DND-41 (cell line): ENCODE measurements at regions not wholly inside any gene's neighbourhood (a gene's known extent, or its start where the extent isn't known, plus 50 kb on each side); places are given as distances from the start of the nearest gene placed in this dataset.

ENCODE experiments used
- ATAC-seq: fragments of 200-7000 bp; cut with Tn5 transposase; 3 replicates; pipeline ENCODE4 v1.9.1; 2021; ENCODE audit warnings: low read depth; ENCODE audit not compliant: insufficient read depth
- DNase-seq: peaks from one replicate; pipeline ENCODE4 v3.0.0-alpha.2; 2020
- H2AFZ ChIP-seq: 2 replicates; pipeline ENCODE4 v1.6.0; 2012; ENCODE audit warnings: low read depth, low read length
- H3K27ac ChIP-seq: 2 replicates; pipeline ENCODE4 v1.5.1; 2012; ENCODE audit warnings: low read length, inconsistent platforms
- H3K27me3 ChIP-seq: fragments of 200-600 bp; sonication (generic); 2 replicates; pipeline ENCODE4 v1.6.0; 2012; ENCODE audit warnings: low read length, mild to moderate bottlenecking, inconsistent platforms; ENCODE audit not compliant: insufficient read depth, poor library complexity
- H3K36me3 ChIP-seq: 2 replicates; pipeline ENCODE4 v1.5.1; 2012; ENCODE audit warnings: low read length, inconsistent platforms; ENCODE audit not compliant: insufficient read depth
- H3K4me1 ChIP-seq: 2 replicates; pipeline ENCODE4 v1.5.1; 2012; ENCODE audit warnings: mild to moderate bottlenecking, low read length; ENCODE audit not compliant: insufficient read depth
- H3K4me2 ChIP-seq: 2 replicates; pipeline ENCODE4 v1.6.0; 2012; ENCODE audit warnings: mild to moderate bottlenecking, moderate library complexity, low read length, inconsistent platforms; ENCODE audit not compliant: insufficient read depth
- H3K4me3 ChIP-seq, 2 experiments: fragments of 200-600 bp in 1 of 2; shearing (Covaris generic) in 1 of 2; 2 replicates each; pipeline ENCODE4 v1.5.1; 2012 to 2016; ENCODE audit warnings: inconsistent platforms in 2 of 2, low read length in 2 of 2, mild to moderate bottlenecking in 2 of 2, low read depth in 1 of 2, moderate library complexity in 1 of 2
- H3K79me2 ChIP-seq: 2 replicates; pipeline ENCODE4 v1.6.0; 2012; ENCODE audit warnings: low read length, inconsistent platforms; ENCODE audit not compliant: insufficient read depth
- H3K9ac ChIP-seq: 2 replicates; pipeline ENCODE4 v1.6.0; 2012; ENCODE audit warnings: low read depth, mild to moderate bottlenecking, inconsistent platforms, low read length, moderate library complexity
- H3K9me3 ChIP-seq: 2 replicates; pipeline ENCODE4 v1.5.1; 2012; ENCODE audit warnings: low read length, moderate library complexity, mild to moderate bottlenecking, inconsistent platforms; ENCODE audit not compliant: insufficient read depth, severe bottlenecking
- H4K20me1 ChIP-seq: 2 replicates; pipeline ENCODE4 v1.6.0; 2012; ENCODE audit warnings: low read length; ENCODE audit not compliant: insufficient read depth
- EZH2 ChIP-seq: IDR thresholded peaks from 3 replicates; pipeline ENCODE4 v1.6.1; 2012; ENCODE audit warnings: borderline replicate concordance, low read depth, mild to moderate bottlenecking, moderate library complexity, low read length, inconsistent platforms; ENCODE audit not compliant: severe bottlenecking
- TF ChIP-seq, protein P1 (sequence below): IDR thresholded peaks from 2 replicates; pipeline ENCODE4 v1.5.1; 2012; ENCODE audit warnings: borderline replicate concordance, low read length, moderate library complexity, mild to moderate bottlenecking; ENCODE audit not compliant: poor library complexity, severe bottlenecking; ENCODE audit errors: extremely low read depth

DNA sequence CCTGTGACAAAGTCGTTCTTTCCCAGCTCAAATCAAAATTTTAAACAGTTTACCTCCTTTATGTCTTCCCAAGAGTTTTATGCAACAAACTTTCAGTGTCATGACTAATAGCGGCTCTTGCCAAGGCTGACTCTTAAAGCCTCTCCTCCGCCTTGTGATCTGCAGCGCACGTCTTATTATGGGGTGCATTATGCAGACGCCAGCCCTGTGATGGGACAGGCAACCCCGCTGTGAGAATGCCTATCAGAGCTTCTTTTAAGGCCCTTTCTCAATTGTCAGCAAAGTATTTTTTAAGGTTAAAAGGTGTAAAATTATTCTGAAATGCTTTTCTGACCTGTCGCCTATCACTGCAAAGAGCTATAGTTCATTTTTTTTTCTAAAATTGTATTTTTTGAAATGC, 152.8 kb downstream of the SOX1 start:
- Histone ChIP-seq H3K4me3 (no peak overlapping the region), H2AFZ (no peak overlapping the region), H3K36me3 (no peaks in the 10 kb centered on the region), H3K27ac (no peak overlapping the region), H4K20me1 (no peaks in the 10 kb centered on the region), H3K27me3 (peaks cover 3% of the 10 kb centered on the region), H3K79me2 (no peaks in the 10 kb centered on the region), H3K4me1 (no peaks in the 10 kb centered on the region), H3K4me2 (no peak overlapping the region), H3K9ac (no peak overlapping the region), H3K9me3 (no peaks in the 10 kb centered on the region)
- TF ChIP-seq EZH2 = no peak
- ATAC-seq (no peak), DNase-seq (no peak)

DNA sequence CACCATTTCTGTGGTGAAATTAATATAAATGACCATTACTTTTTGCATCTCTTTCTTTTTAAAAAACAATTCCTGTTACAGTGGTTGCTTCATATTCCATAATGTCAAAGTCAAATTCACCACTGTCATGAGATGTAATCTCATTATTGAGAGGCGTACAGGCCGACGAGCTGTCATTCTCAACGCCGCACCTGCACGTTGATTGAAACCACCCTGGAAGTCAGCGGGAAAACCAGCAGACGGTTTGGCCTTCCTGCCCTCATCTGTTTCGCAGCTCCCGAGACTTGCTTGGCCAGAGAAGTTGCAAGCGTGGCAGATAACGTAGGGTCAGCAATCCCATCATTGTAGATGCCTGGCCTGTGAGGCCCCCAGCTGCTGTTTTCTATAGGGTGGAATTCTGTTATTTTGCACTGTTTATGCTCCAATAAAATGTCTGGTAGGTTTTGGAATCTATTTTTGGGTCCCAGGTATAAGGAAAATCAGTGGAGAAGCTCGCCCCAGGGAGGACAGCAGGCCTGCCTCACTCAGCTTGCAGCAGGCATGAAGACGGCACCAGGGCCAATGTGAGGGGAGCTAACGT, 153.4 kb downstream of the SOX1 start:
- no peak overlapping the region for H2AFZ ChIP-seq
- ATAC-seq (no peak), DNase-seq (no peak)
- no peaks in the 10 kb centered on the region for H4K20me1 ChIP-seq
- H3K27me3 ChIP-seq = peaks cover 3% of the 10 kb centered on the region
- H3K36me3 ChIP-seq = no peaks in the 10 kb centered on the region
- no peak overlapping the region for H3K4me2 ChIP-seq
- no peaks in the 10 kb centered on the region for H3K9me3 ChIP-seq
- H3K79me2 ChIP-seq = no peaks in the 10 kb centered on the region
- H3K4me1 ChIP-seq = no peaks in the 10 kb centered on the region
- H3K27ac ChIP-seq = no peak overlapping the region
- no peak overlapping the region for H3K9ac ChIP-seq
- no peak for TF ChIP-seq EZH2
- TF ChIP-seq, protein P1, sequence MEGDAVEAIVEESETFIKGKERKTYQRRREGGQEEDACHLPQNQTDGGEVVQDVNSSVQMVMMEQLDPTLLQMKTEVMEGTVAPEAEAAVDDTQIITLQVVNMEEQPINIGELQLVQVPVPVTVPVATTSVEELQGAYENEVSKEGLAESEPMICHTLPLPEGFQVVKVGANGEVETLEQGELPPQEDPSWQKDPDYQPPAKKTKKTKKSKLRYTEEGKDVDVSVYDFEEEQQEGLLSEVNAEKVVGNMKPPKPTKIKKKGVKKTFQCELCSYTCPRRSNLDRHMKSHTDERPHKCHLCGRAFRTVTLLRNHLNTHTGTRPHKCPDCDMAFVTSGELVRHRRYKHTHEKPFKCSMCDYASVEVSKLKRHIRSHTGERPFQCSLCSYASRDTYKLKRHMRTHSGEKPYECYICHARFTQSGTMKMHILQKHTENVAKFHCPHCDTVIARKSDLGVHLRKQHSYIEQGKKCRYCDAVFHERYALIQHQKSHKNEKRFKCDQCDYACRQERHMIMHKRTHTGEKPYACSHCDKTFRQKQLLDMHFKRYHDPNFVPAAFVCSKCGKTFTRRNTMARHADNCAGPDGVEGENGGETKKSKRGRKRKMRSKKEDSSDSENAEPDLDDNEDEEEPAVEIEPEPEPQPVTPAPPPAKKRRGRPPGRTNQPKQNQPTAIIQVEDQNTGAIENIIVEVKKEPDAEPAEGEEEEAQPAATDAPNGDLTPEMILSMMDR = no peak
- H3K4me3 ChIP-seq = no peak overlapping the region

DNA sequence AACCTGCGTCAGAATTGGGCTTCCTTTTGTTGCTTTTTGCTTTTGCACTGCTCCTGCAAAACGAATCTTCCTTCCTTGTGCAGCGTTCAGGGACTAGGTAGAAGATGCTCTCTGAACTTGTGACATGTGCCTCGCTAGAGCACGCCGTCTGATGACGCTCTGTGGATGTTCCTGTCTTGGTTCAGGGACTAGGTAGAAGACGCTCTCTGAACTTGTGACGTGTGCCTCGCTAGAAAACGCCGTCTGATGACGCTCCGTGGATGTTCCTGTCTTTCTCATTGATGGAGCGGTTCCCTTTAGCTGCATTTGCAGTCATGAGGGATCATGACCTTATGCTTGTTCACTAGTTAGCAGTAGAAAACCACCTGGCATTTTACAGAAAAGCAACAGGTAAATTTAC, 154.0 kb downstream of the SOX1 start:
- ATAC-seq = no peak
- Histone ChIP-seq H2AFZ (no peak overlapping the region), H3K9ac (no peak overlapping the region), H3K9me3 (no peaks in the 10 kb centered on the region), H3K4me2 (no peak overlapping the region), H3K4me1 (no peaks in the 10 kb centered on the region), H3K36me3 (no peaks in the 10 kb centered on the region), H3K4me3 (no peak overlapping the region), H3K27ac (no peak overlapping the region), H4K20me1 (no peaks in the 10 kb centered on the region), H3K79me2 (no peaks in the 10 kb centered on the region), H3K27me3 (peaks cover 3% of the 10 kb centered on the region)
- TF ChIP-seq, protein P1 = no peak
- no peak for TF ChIP-seq EZH2
- no peak for DNase-seq

DNA sequence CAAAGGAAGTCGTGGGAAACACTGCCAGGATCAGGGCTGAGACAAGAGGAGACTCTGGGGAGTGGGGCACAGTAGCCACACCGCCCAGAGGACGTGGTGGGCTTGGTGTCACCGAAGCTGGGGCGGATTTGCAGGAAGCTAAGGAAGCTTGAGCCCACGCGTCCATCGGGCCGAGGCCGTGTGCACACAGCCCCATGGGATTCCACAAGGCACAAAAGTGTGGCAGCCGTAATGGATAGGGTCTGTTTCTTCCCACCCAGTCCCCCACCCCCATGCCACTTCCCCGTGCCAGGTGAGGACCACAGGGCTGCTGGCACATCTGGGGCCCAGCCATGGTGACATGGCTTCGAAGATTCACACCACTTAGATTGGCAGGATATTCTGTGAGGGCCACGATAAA, 153.2 kb upstream of the SPACA7 start:
- no peak for TF ChIP-seq EZH2
- TF ChIP-seq, protein P1 = no peak
- Histone ChIP-seq H3K27me3 (no peaks in the 10 kb centered on the region), H3K27ac (no peak overlapping the region), H3K9ac (no peak overlapping the region), H3K36me3 (no peaks in the 10 kb centered on the region), H3K4me3 (no peak overlapping the region), H3K4me1 (no peaks in the 10 kb centered on the region), H3K9me3 (no peaks in the 10 kb centered on the region), H2AFZ (no peak overlapping the region), H3K79me2 (no peaks in the 10 kb centered on the region), H3K4me2 (no peak overlapping the region), H4K20me1 (no peaks in the 10 kb centered on the region)
- ATAC-seq (no peak), DNase-seq (no peak)
